Body of pancreas (tissue), 4 donors: ENCODE measurements at regions not wholly inside any gene's neighbourhood (a gene's known extent, or its start where the extent isn't known, plus 50 kb on each side); places are given as distances from the start of the nearest gene placed in this dataset.

ENCODE experiments used
- ATAC-seq: fragments of 150-250 bp; one replicate; pipeline ENCODE4 v1.9.1; 2016
- DNase-seq, 4 donors: peaks; one replicate each; pipeline ENCODE4 v3.0.0-alpha.2; 2019
- H3K27ac ChIP-seq, 4 donors: fragments of 200-600 bp; sonication (generic); 1 replicate in 3 of 4; 2 replicates in 1 of 4; pipeline versions ENCODE4 v1.5.1 to v1.6.1; 2016 to 2019; ENCODE audit warnings: mild to moderate bottlenecking in 1 of 4, mixed read lengths in 1 of 4, moderate library complexity in 1 of 4
- H3K27me3 ChIP-seq, 2 donors: fragments of 200-600 bp; sonication (generic); one replicate each; pipeline ENCODE4 v1.6.0; 2016; ENCODE audit warnings: mild to moderate bottlenecking in 1 of 2
- H3K36me3 ChIP-seq, 2 donors: fragments of 200-600 bp; sonication (generic); replicated peaks in 1 of 2; 2 replicates each; pipeline ENCODE4 v1.5.1; 2016; ENCODE audit warnings: low read depth in 2 of 2; ENCODE audit not compliant: insufficient read depth in 1 of 2
- H3K4me1 ChIP-seq: fragments of 200-600 bp; sonication (generic); one replicate; pipeline ENCODE4 v1.6.0; 2016
- H3K4me3 ChIP-seq, 2 donors: fragments of 200-600 bp; sonication (generic); 1 replicate in 1 of 2; 2 replicates in 1 of 2; pipeline ENCODE4 v1.5.1; 2016 to 2019
- H3K9me3 ChIP-seq, 3 donors: fragments of 200-600 bp; sonication (generic); 1 replicate in 2 of 3; 2 replicates in 1 of 3; pipeline ENCODE4 v1.5.1; 2016
- CTCF ChIP-seq, 7 experiments: fragments of 450-650 bp in 4 of 7; fragments of 200-600 bp in 3 of 7; sonication (generic) in 3 of 7; IDR thresholded peaks; one replicate each; pipeline ENCODE4 v1.5.1; 2016 to 2019; ENCODE audit warnings: antibody characterized with exemption in 7 of 7
- POLR2A ChIP-seq, 3 donors: fragments of 450-650 bp; IDR thresholded peaks; one replicate each; pipeline ENCODE4 v1.6.1; 2016; ENCODE audit warnings: antibody characterized with exemption in 3 of 3, mild to moderate bottlenecking in 2 of 3
- WGBS, 2 donors: methylation state at CpG; one replicate each; pipeline ENCODE4 v1.1.5; 2017; 5-methylcytosine and 5-hydroxymethylcytosine counted together
- intact Hi-C: fragments of 100-400 bp; cut with DNase I; formaldehyde crosslinking; loops from one replicate; pipeline ENCODE4 v1.15.1; 2023

- no peaks in the 10 kb centered on the region for H3K27me3 ChIP-seq
- no peak overlapping the region for H3K27ac ChIP-seq
- no peak for TF ChIP-seq POLR2A (IDR thresholded peaks at IDR 0.05)
- TF ChIP-seq CTCF (IDR thresholded peaks at IDR 0.05), result no peak
- intact Hi-C loops, result no loop called here
- H3K36me3 ChIP-seq, result no peaks in the 10 kb centered on the region
- no peak overlapping the region for H3K4me3 ChIP-seq
- DNase-seq, result no peak
- ATAC-seq, result no peak
- WGBS, 2 donors, result 72 to 82% methylated on average over 4 of the region's 4 CpGs
- H3K9me3 ChIP-seq, result no peaks in the 10 kb centered on the region
- no peaks in the 10 kb centered on the region for H3K4me1 ChIP-seq
These were observed 361.9 kb downstream of the SIPA1L2 start for GRCh38 chr1:232267837-232268598.

- H3K27ac ChIP-seq, result no peak overlapping the region
- H3K4me3 ChIP-seq, result no peak overlapping the region
- no peak for DNase-seq
- TF ChIP-seq CTCF (IDR thresholded peaks at IDR 0.05), result no peak
- TF ChIP-seq POLR2A (IDR thresholded peaks at IDR 0.05), result no peak
- WGBS, 2 donors, result 60 to 65% methylated on average over 5 of the region's 5 CpGs
- intact Hi-C loops, result no loop called here
- H3K36me3 ChIP-seq, result no peaks in the 10 kb centered on the region
- ATAC-seq, result no peak
- H3K9me3 ChIP-seq, result no peaks in the 10 kb centered on the region
- no peaks in the 10 kb centered on the region for H3K27me3 ChIP-seq
- no peaks in the 10 kb centered on the region for H3K4me1 ChIP-seq
These were observed 362.7 kb downstream of the SIPA1L2 start for GRCh38 chr1:232267092-232267836.

GRCh38 chr1:232263452-232263851 is 366.5 kb downstream of the SIPA1L2 start:
- Histone ChIP-seq H3K27ac (no peak overlapping the region), H3K4me1 (peaks cover 9% of the 10 kb centered on the region), H3K4me3 (no peak overlapping the region), H3K27me3 (no peaks in the 10 kb centered on the region), H3K9me3 (no peaks in the 10 kb centered on the region), H3K36me3 (no peaks in the 10 kb centered on the region)
- DNase-seq (no peak), ATAC-seq (no peak)
- intact Hi-C loops, result no loop called here
- 82 to 96% methylated on average over 3 of the region's 3 CpGs for WGBS, 2 donors
- no peak for TF ChIP-seq POLR2A (IDR thresholded peaks at IDR 0.05)
- no peak for TF ChIP-seq CTCF (IDR thresholded peaks at IDR 0.05)

- Histone ChIP-seq H3K27me3 (no peaks in the 10 kb centered on the region), H3K4me3 (no peak overlapping the region), H3K27ac (no peak overlapping the region), H3K9me3 (no peaks in the 10 kb centered on the region), H3K4me1 (peaks cover 9% of the 10 kb centered on the region), H3K36me3 (no peaks in the 10 kb centered on the region)
- intact Hi-C loops, result no loop called here
- ATAC-seq (no peak), DNase-seq (no peak)
- TF ChIP-seq CTCF (IDR thresholded peaks at IDR 0.05) (no peak), POLR2A (IDR thresholded peaks at IDR 0.05) (no peak)
- WGBS, 2 donors, result 78 to 90% methylated on average over 3 of the region's 3 CpGs
These were observed 366.9 kb downstream of the SIPA1L2 start for GRCh38 chr1:232262991-232263390.
